Activated CD4-positive, alpha-beta T cell treated with anti-CD3 and anti-CD28 coated beads for 4 hours (primary cell): ENCODE measurements at regions not wholly inside any gene's neighbourhood (a gene's known extent, or its start where the extent isn't known, plus 50 kb on each side); places are given as distances from the start of the nearest gene placed in this dataset.

Source experiments
- DNase-seq, 2 donors: peaks; one replicate each; pipeline ENCODE4 v3.0.0-alpha.2; 2020

DNA sequence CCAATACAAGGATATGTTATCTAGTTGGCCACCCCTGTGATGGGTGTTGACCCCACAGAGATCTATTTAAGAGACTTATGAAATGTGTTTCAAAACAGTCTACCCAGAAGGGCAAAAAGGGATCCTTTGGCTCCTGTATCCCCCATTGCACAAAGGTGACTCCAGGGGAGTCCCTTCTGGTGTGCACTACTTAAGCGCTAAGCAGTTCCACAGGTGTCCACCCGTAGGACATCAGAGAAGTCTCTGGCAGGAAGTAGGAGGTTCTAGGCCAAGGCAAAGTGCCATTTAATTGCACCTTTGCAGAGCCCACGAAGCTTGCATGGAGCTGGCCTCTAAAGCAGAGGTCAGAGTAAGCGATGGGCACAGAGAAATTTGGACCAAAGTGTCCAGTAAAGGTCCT lies 147.7 kb downstream of the MRPL14 start:
- no peak for DNase-seq

DNA sequence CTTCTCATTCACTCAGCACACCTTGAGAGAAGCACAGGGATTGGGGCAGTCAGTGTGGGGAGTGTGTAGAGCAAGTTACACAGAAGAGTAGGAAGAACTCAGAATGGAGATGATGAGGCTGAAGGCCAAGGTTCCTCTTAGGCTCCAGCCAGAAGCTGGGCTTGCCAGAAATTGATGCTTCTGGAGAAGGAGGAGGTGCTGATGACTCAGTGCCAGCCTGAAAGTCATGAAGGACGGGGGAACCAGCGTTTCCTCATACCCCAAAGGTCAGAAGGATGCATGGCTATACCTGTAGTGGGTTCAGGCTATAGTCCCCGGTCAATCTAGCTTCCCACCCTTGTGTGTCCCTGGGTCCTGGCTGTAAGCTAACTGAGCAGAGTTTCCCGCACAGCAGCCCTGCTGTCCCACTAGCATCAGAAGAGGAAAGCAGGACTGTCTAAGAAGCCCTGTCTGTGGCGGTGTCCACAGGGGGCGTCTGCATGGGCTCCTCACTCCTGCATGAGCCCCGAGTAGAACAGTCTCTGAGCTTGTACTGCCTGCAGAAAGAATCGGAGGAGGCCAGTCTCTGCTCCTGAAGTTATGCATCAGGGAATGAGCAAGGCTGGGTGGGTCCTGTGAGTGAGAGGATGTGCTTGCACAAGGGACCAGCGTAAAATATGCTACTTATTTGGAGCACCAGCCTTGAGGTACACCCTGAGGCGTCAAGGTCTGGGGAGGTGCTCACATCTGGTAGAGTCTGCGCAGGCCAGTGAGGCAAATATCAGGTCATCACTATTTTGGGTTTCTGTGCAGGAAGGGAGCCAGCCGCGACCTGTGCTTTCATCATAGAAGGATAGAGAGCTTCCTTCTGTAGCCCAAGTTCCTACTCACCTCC lies 148.5 kb downstream of the MRPL14 start:
- DNase-seq: no peak

DNA sequence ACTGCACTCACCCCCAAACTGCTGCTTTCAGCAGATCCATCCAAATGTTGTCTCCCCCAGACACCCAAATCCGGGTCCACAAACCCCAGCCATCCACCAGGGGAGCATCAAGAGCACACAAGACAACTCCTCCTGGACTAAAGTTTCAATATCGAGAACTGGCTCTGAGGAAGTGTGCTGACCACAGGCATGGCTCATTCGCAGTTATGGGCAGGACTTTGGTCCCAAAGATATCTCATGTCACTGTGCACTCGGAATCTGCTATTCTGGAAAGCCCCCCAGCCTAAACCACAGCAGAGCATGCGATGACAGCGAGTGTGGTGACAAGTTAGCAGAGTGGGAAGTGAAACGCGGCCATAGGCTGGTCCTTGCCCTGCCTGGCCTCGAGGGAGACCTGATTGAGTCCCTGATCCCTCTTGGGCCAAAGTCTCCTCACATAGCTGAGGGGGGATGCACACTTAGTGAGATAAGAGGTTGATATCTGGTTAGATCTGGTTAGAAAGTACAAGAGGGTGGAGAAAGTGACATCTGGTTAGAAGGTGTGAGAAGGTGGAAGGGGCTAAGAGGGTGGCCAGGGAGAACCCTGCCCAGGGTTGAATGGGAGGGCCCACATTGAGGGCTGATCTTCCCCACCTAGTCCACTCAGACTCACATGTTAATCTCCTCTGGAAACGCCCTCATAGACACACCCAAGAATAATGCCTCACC lies 149.7 kb downstream of the MRPL14 start:
- no peak for DNase-seq

GRCh38 chr6:43976706-43977403 lies 150.4 kb downstream of the MRPL14 start:
- DNase-seq: no peak

DNA sequence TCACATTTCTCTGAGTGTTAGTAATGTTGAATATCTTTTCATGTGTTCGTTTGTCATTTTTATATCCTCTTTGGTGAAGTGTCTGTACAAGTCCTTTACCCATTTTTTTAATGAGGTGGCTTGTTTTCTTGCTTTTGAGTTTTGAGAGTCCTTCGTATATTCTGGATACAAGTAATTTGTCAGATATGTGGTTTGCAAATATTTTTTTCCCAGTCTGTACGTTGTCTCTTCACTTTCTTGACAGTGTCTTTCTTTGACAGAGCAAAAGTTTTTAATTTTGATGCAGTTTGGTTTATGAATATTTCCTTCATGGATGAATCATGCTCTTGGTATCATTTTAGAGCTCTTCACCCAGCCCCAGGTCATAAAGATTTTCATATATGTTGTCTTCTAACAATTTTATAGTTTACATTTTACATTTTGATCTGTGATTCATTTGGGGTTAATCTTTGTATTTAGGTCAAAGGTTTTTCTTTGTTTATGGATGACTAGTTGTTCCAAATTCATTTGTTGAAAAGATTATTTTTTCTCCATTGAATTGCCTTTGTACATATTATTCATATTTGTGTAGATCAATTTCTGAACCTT lies 152.5 kb downstream of the MRPL14 start:
- no peak for DNase-seq

GRCh38 chr6:43973357-43973756 lies 153.9 kb downstream of the MRPL14 start:
- no peak for DNase-seq

GRCh38 chr6:43972913-43973300 lies 154.3 kb downstream of the MRPL14 start:
- DNase-seq: no peak

- no peak for DNase-seq
Observed at GRCh38 chr6:43972179-43972912, 154.9 kb downstream of the MRPL14 start.

DNA sequence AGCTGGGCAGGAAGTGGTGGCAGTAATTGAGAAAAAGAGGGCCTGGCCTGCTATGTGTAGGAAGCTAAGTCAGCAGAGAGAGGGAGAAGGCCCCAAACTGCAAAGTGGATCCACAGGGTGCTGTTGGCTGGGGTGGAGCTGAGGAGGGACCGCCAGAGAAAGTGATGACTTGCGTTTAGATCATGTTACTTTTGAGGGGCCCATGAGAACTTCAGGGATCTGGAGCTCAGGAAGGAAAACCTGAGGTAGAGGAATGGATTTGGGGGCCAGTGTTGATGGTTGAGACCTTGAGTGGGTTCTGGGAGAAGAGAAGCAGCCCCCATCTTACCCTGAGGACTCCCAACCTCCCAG lies 155.5 kb downstream of the MRPL14 start:
- DNase-seq: no peak

DNA sequence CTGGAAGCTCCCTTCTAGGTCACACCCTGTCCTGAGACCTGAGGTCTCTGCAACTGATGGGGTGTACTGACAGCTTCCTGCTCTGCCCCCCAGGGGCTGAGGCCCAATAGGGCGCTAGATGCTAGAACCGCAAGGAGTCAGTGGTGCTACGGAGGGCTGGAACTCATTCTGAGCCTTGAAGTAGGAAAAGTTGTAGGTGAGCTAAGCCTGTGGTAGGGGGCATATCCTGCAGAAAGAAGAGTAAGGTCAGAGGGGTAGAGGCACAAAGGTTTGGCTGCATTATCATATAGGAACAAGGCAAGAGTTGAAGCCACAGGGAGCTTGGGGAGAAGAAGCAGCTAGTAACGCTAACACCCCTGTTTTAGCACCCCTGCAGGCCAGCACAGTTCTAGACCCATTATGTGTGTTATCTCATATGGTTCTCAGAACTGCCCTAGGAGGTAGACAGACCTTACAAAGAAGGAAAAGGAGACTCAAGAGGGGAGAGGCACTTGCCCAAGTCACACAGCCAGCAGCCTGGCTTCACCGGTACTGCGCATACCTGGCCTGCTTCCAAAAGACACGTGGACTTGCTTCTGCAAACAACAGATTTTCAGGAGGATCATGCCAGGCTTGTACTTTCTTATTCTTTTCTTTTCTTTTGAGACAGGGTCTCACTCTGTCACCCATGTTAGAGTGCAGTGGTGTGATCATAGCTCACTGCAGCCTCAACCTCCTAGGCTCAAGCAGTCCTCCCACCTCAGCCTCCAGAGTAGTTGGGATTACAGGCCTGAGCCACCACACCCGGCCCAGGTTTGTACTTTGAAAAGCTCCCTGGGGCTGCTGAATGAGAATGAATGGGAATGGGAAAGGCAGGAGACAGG lies 156.1 kb downstream of the MRPL14 start:
- DNase-seq: no peak

- no peak for DNase-seq
Observed at GRCh38 chr6:43970068-43970912, 157.0 kb downstream of the MRPL14 start.

DNA sequence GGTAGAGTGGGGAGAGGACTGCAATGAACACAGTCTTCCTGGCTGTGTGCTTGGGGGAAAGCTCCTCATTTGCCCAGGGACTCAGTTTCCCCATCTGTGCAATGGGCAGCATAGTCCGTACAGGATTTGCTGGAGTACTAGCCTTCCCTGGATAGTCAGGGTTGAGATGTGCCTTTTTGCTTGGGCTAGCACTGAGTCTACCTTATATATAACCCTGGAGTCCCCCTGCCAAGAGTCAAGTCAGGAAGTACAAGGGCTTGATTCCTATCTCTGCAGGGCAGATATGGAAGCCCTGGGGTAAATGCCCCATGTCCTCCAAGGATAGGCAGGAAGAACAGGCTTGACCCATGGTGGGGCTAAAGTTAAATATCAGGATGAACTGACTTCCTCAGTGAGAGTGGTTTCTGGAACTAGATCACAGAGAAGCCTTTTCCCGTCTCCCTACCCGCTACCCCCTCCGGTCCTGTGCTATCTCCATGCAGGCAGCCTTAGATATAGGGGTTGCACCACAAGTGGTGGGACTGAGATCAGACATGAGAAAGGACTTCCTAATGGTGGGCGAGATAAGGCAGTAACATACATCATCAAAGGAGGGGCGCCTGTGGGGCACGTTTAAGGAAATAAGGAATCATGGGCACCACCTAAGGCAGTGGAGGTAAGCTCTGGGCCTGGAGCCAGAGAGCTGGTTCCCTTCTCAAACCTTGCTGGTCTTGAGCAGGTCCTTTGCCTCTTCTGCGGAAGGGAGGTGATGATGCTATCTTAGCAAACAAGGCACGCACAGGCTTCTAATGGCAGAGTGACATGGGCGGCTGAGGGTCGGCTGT lies 157.9 kb downstream of the MRPL14 start:
- no peak for DNase-seq

- no peak for DNase-seq
Observed at GRCh38 chr6:43968110-43968965, 158.9 kb downstream of the MRPL14 start.

DNA sequence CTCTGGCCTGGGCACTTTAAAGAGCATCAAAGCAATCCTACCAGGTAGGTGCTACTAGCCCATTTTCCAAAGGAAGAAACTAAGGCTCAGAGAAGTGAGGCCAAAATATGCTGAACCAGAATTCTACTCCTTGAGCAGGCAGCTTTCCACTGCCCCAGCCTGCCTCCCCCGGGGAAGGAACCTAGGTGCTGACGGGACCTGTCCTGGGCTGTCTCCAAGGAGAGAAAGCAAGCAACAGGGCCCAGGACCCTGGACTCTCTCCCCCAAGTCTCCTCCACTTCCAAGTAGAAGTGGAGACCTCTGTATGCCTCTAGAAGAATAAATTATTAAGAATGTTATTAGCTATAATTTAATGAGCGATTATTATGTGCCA lies 159.5 kb downstream of the MRPL14 start:
- no peak for DNase-seq

DNA sequence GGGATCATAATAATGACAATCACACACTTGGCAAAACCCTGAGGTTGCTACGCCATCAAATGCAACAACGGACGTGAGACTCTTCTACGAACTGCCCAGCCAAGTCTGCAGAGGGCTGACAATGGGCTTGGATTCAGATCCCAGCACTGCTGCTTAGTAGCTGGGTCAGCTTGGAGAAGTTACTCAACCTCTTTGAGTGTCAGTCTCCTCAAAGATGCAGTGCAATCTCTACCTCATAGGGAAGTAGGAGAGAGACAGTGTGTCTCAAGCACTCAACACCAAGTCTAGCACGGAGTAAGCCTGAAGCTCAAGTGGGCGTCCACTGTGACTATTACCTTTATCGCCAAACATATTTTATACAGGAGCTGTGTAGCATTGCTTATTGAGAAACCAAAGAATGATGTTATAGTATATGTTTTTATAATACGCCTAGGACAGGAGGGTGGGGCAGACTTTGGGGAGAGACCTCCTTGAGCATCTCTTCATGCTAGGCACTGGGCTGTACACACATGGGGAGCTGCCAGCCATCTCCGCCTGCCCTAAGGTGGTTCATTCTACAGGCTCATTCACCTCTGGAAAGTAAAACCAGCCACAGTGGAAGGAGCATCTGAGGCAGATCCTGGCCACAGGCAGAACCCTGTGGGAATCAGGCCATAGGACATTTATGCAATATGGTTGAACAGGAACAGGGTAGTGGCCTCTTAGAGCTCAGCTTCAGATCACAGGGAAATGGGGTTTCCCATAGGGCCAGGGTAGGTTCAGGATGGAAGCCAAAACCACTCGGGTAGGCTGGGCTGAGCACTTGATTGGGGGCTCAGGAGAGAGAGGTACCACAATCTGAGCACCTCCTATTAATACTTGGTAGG lies 160.2 kb downstream of the MRPL14 start:
- DNase-seq: no peak

GRCh38 chr6:43966374-43966658 lies 160.9 kb downstream of the MRPL14 start:
- DNase-seq: no peak

GRCh38 chr6:43965628-43966373 lies 161.5 kb downstream of the MRPL14 start:
- no peak for DNase-seq
